Endothelial cell of umbilical vein (primary cell): ENCODE measurements at regions not wholly inside any gene's neighbourhood (a gene's known extent, or its start where the extent isn't known, plus 50 kb on each side); places are given as distances from the start of the nearest gene placed in this dataset.

Experiments used
- BruUV-seq: library from RNA; stranded (reverse); fragments of 400-500 nt; replicated peaks from 2 replicates; lab custom pipeline; 2021; lab: Mats Ljungman, UMichigan
- CTCF ChIA-PET: fragments of 300-600, 350-600 bp; sonication (Branson Sonifier 250); formaldehyde crosslinking; loops from one replicate; lab custom pipeline; 2021; ENCODE audit warnings: antibody characterized with exemption, inconsistent platforms; lab: Charles Lee
- POLR2A ChIA-PET: fragments of 300-600, 350-600 bp; sonication (Branson Sonifier 250); formaldehyde crosslinking; loops from one replicate; lab custom pipeline; 2021; ENCODE audit warnings: antibody characterized with exemption, inconsistent platforms; lab: Charles Lee
- DNase-seq: peaks from one replicate; pipeline ENCODE4 v3.0.0-alpha.2; 2011; ENCODE audit warnings: low read depth, low spot score
- FAIRE-seq: peaks from 2 replicates; lab custom pipeline; 2011; peaks lifted over from hg19 to GRCh38; lab: Jason Lieb, UNC
- H2AFZ ChIP-seq: 2 replicates; pipeline ENCODE4 v1.6.0; 2012; ENCODE audit warnings: low read depth, low read length, control low read depth, inconsistent platforms
- H3K27ac ChIP-seq: 2 replicates; pipeline ENCODE4 v1.5.1; 2011; ENCODE audit warnings: low read depth, mild to moderate bottlenecking, control low read depth, low read length, moderate library complexity; ENCODE audit not compliant: insufficient read depth
- H3K27me3 ChIP-seq, 2 experiments: 2 replicates each; pipeline versions ENCODE4 v1.6.0 to v1.6.1; 2011; ENCODE audit warnings: low read length in 2 of 2, mixed read lengths in 1 of 2; ENCODE audit not compliant: control insufficient read depth in 2 of 2, insufficient read depth in 2 of 2
- H3K36me3 ChIP-seq, 2 experiments: 2 replicates in 1 of 2; 3 replicates in 1 of 2; pipeline ENCODE4 v1.5.1; 2011; ENCODE audit warnings: low read length in 2 of 2, mild to moderate bottlenecking in 1 of 2, moderate library complexity in 1 of 2; ENCODE audit not compliant: control insufficient read depth in 2 of 2, insufficient read depth in 2 of 2; ENCODE audit errors: extremely low read depth in 1 of 2
- H3K4me1 ChIP-seq: 3 replicates; pipeline ENCODE4 v1.5.1; 2011; ENCODE audit warnings: mild to moderate bottlenecking, low read length; ENCODE audit not compliant: control insufficient read depth, insufficient read depth; ENCODE audit errors: extremely low read depth
- H3K4me2 ChIP-seq: 2 replicates; pipeline ENCODE4 v1.6.1; 2011; ENCODE audit warnings: low read length, control low read depth, mixed read lengths; ENCODE audit not compliant: insufficient read depth
- H3K4me3 ChIP-seq, 3 experiments: fragments of 200-600 bp in 1 of 3; sonication (generic), shearing (Covaris generic) in 1 of 3; replicated peaks in 1 of 3; 2 replicates each; pipeline ENCODE4 v1.5.1; 2011 to 2016; ENCODE audit warnings: control low read depth in 3 of 3, low read length in 3 of 3, mild to moderate bottlenecking in 2 of 3, inconsistent platforms in 1 of 3, low read depth in 1 of 3, moderate library complexity in 1 of 3; ENCODE audit not compliant: insufficient read depth in 1 of 3
- H3K79me2 ChIP-seq: 2 replicates; pipeline ENCODE4 v1.6.0; 2012; ENCODE audit warnings: low read length, inconsistent platforms; ENCODE audit not compliant: control insufficient read depth, insufficient read depth
- H3K9ac ChIP-seq: replicated peaks from 2 replicates; pipeline ENCODE3; 2011; ENCODE audit warnings: low read length, control low read depth; ENCODE audit not compliant: insufficient read depth; ENCODE audit errors: extremely low read depth
- H3K9me1 ChIP-seq: replicated peaks from 3 replicates; pipeline ENCODE4 v1.6.0; 2011; ENCODE audit warnings: mild to moderate bottlenecking, low read length; ENCODE audit not compliant: control insufficient read depth, insufficient read depth; ENCODE audit errors: extremely low read depth
- H3K9me3 ChIP-seq: replicated peaks from 2 replicates; pipeline ENCODE4 v1.5.1; 2012; ENCODE audit warnings: low read length, inconsistent platforms; ENCODE audit not compliant: control insufficient read depth, insufficient read depth
- H4K20me1 ChIP-seq: replicated peaks from 2 replicates; pipeline ENCODE3; 2011; ENCODE audit warnings: mild to moderate bottlenecking, low read length; ENCODE audit not compliant: control insufficient read depth, insufficient read depth; ENCODE audit errors: extremely low read depth
- FOS ChIP-seq: IDR thresholded peaks from 2 replicates; pipeline ENCODE4 v1.6.1; 2011; ENCODE audit warnings: mild to moderate bottlenecking, low read length, moderate library complexity, borderline replicate concordance; ENCODE audit not compliant: insufficient read depth
- GATA2 ChIP-seq: IDR thresholded peaks from 2 replicates; pipeline ENCODE4 v1.7.0; 2011; ENCODE audit warnings: low read depth, mild to moderate bottlenecking, moderate library complexity, mixed read lengths, low read length; ENCODE audit not compliant: insufficient read length, insufficient read depth
- MYC ChIP-seq: IDR thresholded peaks from one replicate; pipeline ENCODE4 v1.6.1; 2011; ENCODE audit warnings: mild to moderate bottlenecking, low read depth, low read length
- POLR2A ChIP-seq: IDR thresholded peaks from 2 replicates; pipeline ENCODE4 v1.6.1; 2012; ENCODE audit warnings: low read depth, mild to moderate bottlenecking, control low read depth, low read length
- POLR2AphosphoS5 ChIP-seq: IDR thresholded peaks from 2 replicates; pipeline ENCODE4 v1.6.1; 2012; ENCODE audit warnings: low read depth, mild to moderate bottlenecking, control low read depth, low read length, moderate library complexity; ENCODE audit not compliant: insufficient read depth
- dilution Hi-C: fragments of 300-500 bp; cut with MboI; formaldehyde crosslinking; loops from one replicate; pipeline ENCODE4 v1.15.0; 2019; ENCODE audit warnings: low sequenced_read_pairs; ENCODE audit not compliant: extremely low pct_ligation_motif_present
- intact Hi-C: fragments of 100-400 bp; cut with micrococcal nuclease; formaldehyde crosslinking; loops from one replicate; pipeline ENCODE4 v1.10.0; 2022

GRCh38 chr10:14416308-14416700, 85.6 kb upstream of the FRMD4A start:
- DNase-seq (no peak), FAIRE-seq (no peak)
- peaks cover 6 to 17% of the 10 kb centered on the region in 2 experiments for H3K27me3 ChIP-seq
- H3K9me3 ChIP-seq: no peaks in the 10 kb centered on the region
- no peaks in the 10 kb centered on the region for H3K4me1 ChIP-seq
- no peaks in the 10 kb centered on the region for H3K9me1 ChIP-seq
- H3K36me3 ChIP-seq: no peaks in the 10 kb centered on the region
- dilution Hi-C loops: no loop called here
- POLR2A ChIA-PET: no interaction called here
- no peaks in the 10 kb centered on the region for H4K20me1 ChIP-seq
- TF ChIP-seq POLR2AphosphoS5 (no peak), MYC (no peak), POLR2A (no peak), FOS (no peak)
- BruUV-seq: no TSS peak
- intact Hi-C loops: no loop called here
- H3K4me3 ChIP-seq: no peak overlapping the region
- H2AFZ ChIP-seq: no peak overlapping the region
- no peak overlapping the region for H3K27ac ChIP-seq
- H3K4me2 ChIP-seq: no peak overlapping the region
- no peaks in the 10 kb centered on the region for H3K79me2 ChIP-seq
- CTCF ChIA-PET: no interaction called here
- H3K9ac ChIP-seq: no peak overlapping the region

- DNase-seq: no peak
- dilution Hi-C loops (no loop called here), intact Hi-C loops (no loop called here)
- H3K4me2 ChIP-seq: no peak overlapping the region
- no peak overlapping the region for H3K9ac ChIP-seq
- H4K20me1 ChIP-seq: no peaks in the 10 kb centered on the region
- no peaks in the 10 kb centered on the region for H3K4me1 ChIP-seq
- no peak overlapping the region for H3K27ac ChIP-seq
- no peak for FAIRE-seq
- peaks cover 6 to 16% of the 10 kb centered on the region in 2 experiments for H3K27me3 ChIP-seq
- H3K9me1 ChIP-seq: no peaks in the 10 kb centered on the region
- H3K79me2 ChIP-seq: no peaks in the 10 kb centered on the region
- no TSS peak for BruUV-seq
- no peaks in the 10 kb centered on the region for H3K36me3 ChIP-seq
- TF ChIP-seq POLR2A (no peak), POLR2AphosphoS5 (no peak), GATA2 (no peak)
- no peaks in the 10 kb centered on the region for H3K9me3 ChIP-seq
- H2AFZ ChIP-seq: no peak overlapping the region
- ChIA-PET POLR2A (no interaction called here), CTCF (no interaction called here)
- H3K4me3 ChIP-seq: no peak overlapping the region
Observed at GRCh38 chr10:14415676-14416307, 85.1 kb upstream of the FRMD4A start.
